NCI-H2227 (cell line): ENCODE measurements at regions not wholly inside any gene's neighbourhood (a gene's known extent, or its start where the extent isn't known, plus 50 kb on each side); places are given as distances from the start of the nearest gene placed in this dataset.
"Not testable (repeated sequence)": the region's sequence is repeated elsewhere in the genome, so short reads cannot be mapped to it uniquely, and the experiment has no call there.

Experiments used
- DNase-seq: peaks from one replicate; lab custom pipeline; 2025; ENCODE audit not compliant: unreplicated experiment; lab: John Stamatoyannopoulos, UW

GRCh38 chr14:25440382-25440781 lies 390.4 kb upstream of the STXBP6 start:
- not testable (repeated sequence) for DNase-seq

- DNase-seq = no peak
Measured at GRCh38 chr14:25436906-25437305, 387.0 kb upstream of the STXBP6 start.

GRCh38 chr14:25436288-25436875 lies 386.4 kb upstream of the STXBP6 start:
- no peak for DNase-seq

GRCh38 chr14:25431211-25432076 lies 381.5 kb upstream of the STXBP6 start:
- DNase-seq = no peak

- DNase-seq = no peak
Measured at GRCh38 chr14:25430808-25431207, 380.9 kb upstream of the STXBP6 start.

- DNase-seq = no peak
Measured at GRCh38 chr14:25412998-25413397, 363.1 kb upstream of the STXBP6 start.

- peak; percentile 58 for DNase-seq
Measured at GRCh38 chr14:25411781-25412757, 362.1 kb upstream of the STXBP6 start.

GRCh38 chr14:25406818-25407217 lies 356.9 kb upstream of the STXBP6 start:
- DNase-seq = peak; percentile 36

- DNase-seq = peak; percentile 62
Measured at GRCh38 chr14:25400607-25401206, 350.8 kb upstream of the STXBP6 start.

- DNase-seq = no peak
Measured at GRCh38 chr14:25396128-25396527, 346.2 kb upstream of the STXBP6 start.

GRCh38 chr14:25394791-25395391 lies 344.9 kb upstream of the STXBP6 start:
- DNase-seq = no peak

- no peak for DNase-seq
Measured at GRCh38 chr14:25394356-25394755, 344.4 kb upstream of the STXBP6 start.

- no peak for DNase-seq
Measured at GRCh38 chr14:25389948-25390347, 340.0 kb upstream of the STXBP6 start.

GRCh38 chr14:25381498-25381897 lies 331.6 kb upstream of the STXBP6 start:
- peak; percentile 34 for DNase-seq

- DNase-seq = no peak
Measured at GRCh38 chr14:25375639-25376038, 325.7 kb upstream of the STXBP6 start.

- DNase-seq = no peak
Measured at GRCh38 chr14:25371068-25371467, 321.1 kb upstream of the STXBP6 start.

GRCh38 chr14:25370057-25370456 lies 320.1 kb upstream of the STXBP6 start:
- not testable (repeated sequence) for DNase-seq

- no peak for DNase-seq
Measured at GRCh38 chr14:25358330-25358729, 308.4 kb upstream of the STXBP6 start.

GRCh38 chr14:25351269-25351668 lies 301.3 kb upstream of the STXBP6 start:
- DNase-seq = no peak

- no peak for DNase-seq
Measured at GRCh38 chr14:25350802-25351201, 300.9 kb upstream of the STXBP6 start.

GRCh38 chr14:25350021-25350420 lies 300.1 kb upstream of the STXBP6 start:
- no peak for DNase-seq
